ENCODE measurements at regions not wholly inside any gene's neighbourhood (a gene's known extent, or its start where the extent isn't known, plus 50 kb on each side); places are given as distances from the start of the nearest gene placed in this dataset.

GRCh38 chrX:40168480-40169011, 70.8 kb upstream of the BCOR start:
- no peak for TF ChIP-seq POLR2A (IDR thresholded peaks at IDR 0.05)
- no peak for TF ChIP-seq CTCF (IDR thresholded peaks at IDR 0.05)
- TF ChIP-seq POLR2AphosphoS5 (IDR thresholded peaks at IDR 0.05): no peak
- TF ChIP-seq EP300 (IDR thresholded peaks at IDR 0.05): no peak

All from suprapubic skin (tissue), 4 donors.